Peyer's patch (tissue), 4 donors: ENCODE measurements at regions not wholly inside any gene's neighbourhood (a gene's known extent, or its start where the extent isn't known, plus 50 kb on each side); places are given as distances from the start of the nearest gene placed in this dataset.

Experiments
- CTCF ChIP-seq, 6 experiments: fragments of 450-650 bp in 4 of 6; fragments of 200-600 bp in 2 of 6; sonication (generic) in 1 of 6; IDR thresholded peaks; one replicate each; pipeline ENCODE4 v1.5.1; 2017 to 2019; ENCODE audit warnings: antibody characterized with exemption in 6 of 6, mild to moderate bottlenecking in 3 of 6, moderate library complexity in 1 of 6
- POLR2A ChIP-seq, 2 donors: fragments of 450-650 bp; IDR thresholded peaks; one replicate each; pipeline ENCODE4 v1.5.1; 2017; ENCODE audit warnings: antibody characterized with exemption in 2 of 2, mild to moderate bottlenecking in 2 of 2, moderate library complexity in 2 of 2

GRCh38 chr20:19961293-19961692 is 55.9 kb upstream of the NAA20 start:
- TF ChIP-seq CTCF (IDR thresholded peaks at IDR 0.05): no peak
- no peak for TF ChIP-seq POLR2A (IDR thresholded peaks at IDR 0.05)
